ENCODE measurements at regions not wholly inside any gene's neighbourhood (a gene's known extent, or its start where the extent isn't known, plus 50 kb on each side); places are given as distances from the start of the nearest gene placed in this dataset.
"Not testable (repeated sequence)": the region's sequence is repeated elsewhere in the genome, so short reads cannot be mapped to it uniquely, and the experiment has no call there.

GRCh38 chr1:87956750-87957149 is 628.1 kb downstream of the LMO4 start:
- no peak for DNase-seq (ENCODE audit: low read depth)

DNA sequence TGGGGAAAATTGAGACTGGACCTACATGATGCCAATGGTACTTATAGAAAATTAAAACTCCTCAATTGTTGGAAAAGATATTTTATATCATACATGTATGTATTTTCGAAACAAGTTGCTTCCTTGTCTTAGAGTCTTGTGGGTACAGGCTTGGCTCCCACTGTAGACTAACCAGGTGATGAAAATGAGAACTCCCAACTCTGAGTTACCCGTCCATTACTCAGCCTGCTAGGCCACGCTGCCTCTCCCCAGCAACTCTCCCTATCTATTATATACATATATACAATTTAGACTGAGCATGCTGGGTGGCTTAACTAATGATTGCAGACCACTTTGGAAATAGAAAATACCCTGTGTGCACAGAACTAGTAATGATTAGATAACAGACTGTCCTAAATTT is 628.7 kb downstream of the LMO4 start:
- DNase-seq (ENCODE audit: low read depth) = no peak

DNA sequence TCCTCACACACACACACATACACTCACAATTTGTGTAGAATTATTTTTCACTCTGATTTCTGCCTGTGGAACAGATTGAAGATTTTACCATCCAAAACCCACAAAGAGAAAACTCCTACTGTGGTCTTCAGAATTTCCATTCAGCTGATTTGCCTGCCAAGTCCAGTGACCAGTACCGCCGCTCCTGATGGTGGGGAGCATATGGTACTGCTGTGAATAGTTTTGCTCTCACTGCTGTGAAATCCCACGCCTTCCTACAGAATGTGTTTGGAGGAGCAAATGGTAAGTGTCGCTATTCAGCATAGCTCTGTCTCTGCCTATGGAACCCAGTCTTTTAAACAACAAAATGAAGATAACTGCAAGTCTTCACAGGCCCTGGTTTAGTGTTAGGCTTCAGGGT is 629.5 kb downstream of the LMO4 start:
- no peak for DNase-seq (ENCODE audit: low read depth)

DNA sequence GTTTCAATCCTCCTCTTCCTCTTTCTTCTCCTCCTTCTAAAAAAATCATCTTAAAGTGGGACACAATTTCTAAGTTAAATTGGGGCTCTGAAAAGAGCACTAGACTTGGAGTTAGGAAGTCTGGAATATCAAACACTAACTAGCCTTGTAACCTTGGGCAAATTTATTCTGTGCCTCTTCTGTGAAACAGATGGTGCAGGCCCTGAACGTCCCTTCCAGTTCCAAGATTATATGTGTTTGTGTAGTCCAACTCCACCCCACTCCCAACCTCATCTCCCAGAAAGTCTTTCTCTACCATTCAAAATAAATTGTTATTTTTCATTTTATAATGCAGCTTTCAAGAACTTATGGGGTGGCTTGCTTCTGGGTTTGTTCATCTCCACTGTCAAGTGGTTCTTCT is 630.0 kb downstream of the LMO4 start:
- DNase-seq (ENCODE audit: low read depth) = no peak

GRCh38 chr1:87959236-87959635 is 630.6 kb downstream of the LMO4 start:
- no peak for DNase-seq (ENCODE audit: low read depth)

GRCh38 chr1:87961992-87962391 is 633.3 kb downstream of the LMO4 start:
- DNase-seq (ENCODE audit: low read depth) = no peak

DNA sequence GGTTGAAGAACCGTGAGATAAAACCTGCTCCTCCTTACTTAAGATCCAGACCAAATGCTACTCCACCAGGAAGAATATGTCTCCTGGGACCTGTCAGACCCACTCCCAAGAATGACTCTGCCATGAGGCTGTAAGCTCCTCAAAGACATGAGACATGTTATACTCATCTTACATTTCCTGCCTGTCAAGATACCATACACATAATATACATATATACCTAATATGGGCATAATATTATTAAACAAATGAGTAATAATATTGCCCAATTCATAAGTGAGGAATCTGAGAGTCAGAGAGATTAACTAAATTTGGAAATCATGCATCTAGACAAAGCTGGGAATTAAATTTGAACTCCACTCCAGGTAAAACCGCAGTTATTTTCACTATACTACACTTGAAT is 634.9 kb downstream of the LMO4 start:
- no peak for DNase-seq (ENCODE audit: low read depth)

GRCh38 chr1:87965193-87965592 is 636.5 kb downstream of the LMO4 start:
- no peak for DNase-seq (ENCODE audit: low read depth)

- no peak for DNase-seq (ENCODE audit: low read depth)
Measured at GRCh38 chr1:87968197-87968955, 639.7 kb downstream of the LMO4 start.

DNA sequence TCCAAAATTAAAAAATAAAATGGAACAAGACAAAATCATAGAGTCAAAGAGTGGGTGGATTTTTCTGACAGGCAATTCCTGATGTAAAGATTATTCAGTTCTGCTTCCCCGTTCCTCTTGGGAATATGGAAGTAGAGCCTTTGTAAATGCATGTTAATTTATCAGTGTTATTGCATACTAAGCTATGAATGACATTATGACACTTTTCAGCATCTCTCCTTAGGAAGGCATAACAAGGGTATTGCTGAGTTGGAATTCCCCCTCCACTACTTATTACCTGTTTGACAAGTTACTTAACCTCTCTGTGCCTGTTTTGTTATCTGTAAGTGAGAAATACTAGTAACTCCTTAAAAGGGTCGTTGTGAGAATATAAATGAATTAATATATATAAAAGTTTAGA is 640.4 kb downstream of the LMO4 start:
- no peak for DNase-seq (ENCODE audit: low read depth)

- DNase-seq (ENCODE audit: low read depth) = no peak
Measured at GRCh38 chr1:87972811-87973210, 644.1 kb downstream of the LMO4 start.

DNA sequence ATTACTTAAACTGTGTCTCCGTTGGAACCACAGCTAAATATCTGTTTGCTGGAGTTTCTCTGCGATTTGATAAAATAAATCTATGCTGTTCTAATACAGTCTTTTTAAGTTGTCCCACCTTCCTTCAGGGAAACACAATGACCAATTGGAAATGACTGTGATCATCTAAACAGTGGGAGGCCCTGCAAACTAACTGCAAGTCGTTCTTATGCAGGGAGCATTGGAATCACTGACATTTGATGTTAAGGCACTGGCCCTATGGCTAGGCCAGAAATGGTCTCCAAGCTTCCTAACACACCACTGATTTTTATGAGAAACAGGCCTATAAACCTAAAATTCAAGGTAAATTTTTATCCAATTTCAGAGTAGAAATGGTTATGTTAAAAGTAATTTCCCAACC is 645.2 kb downstream of the LMO4 start:
- DNase-seq (ENCODE audit: low read depth) = no peak

GRCh38 chr1:87976316-87976715 is 647.6 kb downstream of the LMO4 start:
- DNase-seq (ENCODE audit: low read depth) = no peak

GRCh38 chr1:87977145-87977544 is 648.5 kb downstream of the LMO4 start:
- no peak for DNase-seq (ENCODE audit: low read depth)

- DNase-seq (ENCODE audit: low read depth) = no peak
Measured at GRCh38 chr1:87979079-87979478, 650.4 kb downstream of the LMO4 start.

DNA sequence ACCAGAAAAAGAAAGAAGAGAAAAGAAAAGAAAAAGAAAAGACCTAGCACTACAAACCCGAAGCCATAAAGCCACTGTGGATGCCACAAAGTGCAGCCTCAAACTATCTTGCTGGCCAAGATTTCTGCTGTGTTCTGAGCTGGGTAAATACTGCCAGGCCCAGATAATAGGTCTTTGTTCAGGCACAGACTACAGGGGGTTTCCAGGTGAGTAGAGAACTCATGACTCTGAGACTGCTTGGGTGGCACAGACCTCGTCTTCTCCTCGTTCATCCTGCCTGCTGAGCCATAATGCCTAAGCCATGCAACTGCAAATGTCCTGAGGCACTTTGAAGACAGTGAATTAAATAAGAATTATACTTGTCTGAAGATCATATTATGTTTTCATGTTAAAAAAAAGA is 651.8 kb downstream of the LMO4 start:
- DNase-seq (ENCODE audit: low read depth) = no peak

DNA sequence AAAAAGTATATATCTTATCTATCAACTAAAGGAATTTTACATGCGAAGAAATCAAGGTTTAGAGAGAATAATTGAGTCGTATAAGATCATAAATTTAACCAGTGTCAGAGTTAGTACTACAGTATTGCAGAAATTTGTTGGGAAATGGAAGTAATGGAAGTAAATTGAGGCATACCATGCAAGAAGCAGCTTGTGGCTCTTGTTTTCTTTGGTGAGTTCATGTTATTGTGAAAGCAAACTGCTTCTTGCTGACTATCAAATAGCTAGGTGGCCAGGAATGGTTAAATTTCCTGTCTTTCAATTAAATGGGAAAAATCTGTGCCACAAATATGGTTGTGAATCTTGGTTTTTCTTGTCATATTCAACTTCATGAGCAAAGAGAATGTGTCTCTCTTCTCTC is 652.7 kb downstream of the LMO4 start:
- no peak for DNase-seq (ENCODE audit: low read depth)

DNA sequence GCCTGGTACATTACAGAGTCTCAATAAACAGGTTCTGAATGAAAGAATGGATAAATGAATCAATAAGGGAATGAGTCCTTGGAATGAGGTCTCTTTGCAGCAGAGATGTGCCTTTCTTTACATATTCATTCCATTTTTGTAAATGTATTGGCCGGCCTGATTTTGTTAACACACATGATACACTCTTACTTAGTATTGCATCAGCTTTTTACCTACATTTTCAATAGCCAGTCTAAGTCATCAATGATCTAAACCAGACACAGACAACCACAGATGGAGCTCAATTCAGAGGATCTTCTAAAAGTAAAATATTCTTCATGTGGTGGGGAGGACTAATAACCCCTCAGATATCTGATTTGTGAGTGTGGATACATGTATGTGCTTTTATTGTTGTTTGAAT is 653.1 kb downstream of the LMO4 start:
- DNase-seq (ENCODE audit: low read depth) = no peak

DNA sequence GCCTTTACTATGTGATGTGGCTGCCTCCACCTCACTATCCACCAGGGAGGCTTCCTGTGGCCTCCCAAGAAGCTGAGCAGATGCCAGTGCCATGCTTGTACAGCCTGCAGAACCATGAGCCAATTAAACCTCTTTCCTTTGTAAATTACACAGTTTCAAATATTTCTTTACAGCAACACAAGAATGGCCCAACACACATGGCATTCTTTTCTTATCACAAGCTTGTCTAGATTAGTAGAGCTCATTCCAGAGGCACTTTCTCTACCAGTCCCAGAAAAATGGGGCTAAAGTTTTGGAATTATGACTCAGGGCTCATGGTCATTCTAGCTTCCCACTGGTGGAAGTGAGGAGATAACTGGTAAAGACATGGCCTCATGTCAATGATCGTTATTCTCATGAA is 655.2 kb downstream of the LMO4 start:
- no peak for DNase-seq (ENCODE audit: low read depth)

DNA sequence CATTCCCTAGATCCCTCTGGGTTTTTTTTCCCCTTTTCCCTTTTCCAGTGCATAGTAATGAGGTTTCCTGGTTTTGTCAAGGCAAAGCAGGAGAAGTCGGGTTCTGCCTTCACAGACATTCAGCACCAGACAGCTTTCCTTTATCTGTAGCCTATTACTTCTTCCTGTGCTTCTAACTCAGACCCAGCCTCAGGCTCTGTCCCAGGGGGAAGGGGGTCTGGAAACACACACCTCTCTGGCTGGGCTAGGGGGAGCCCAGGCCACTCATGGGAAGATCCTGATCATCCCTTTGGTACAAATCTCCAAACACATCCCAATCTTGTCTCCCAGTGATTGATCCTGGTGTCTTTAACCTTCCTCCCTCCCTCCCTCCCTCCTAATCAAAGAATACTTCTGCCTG is 656.4 kb downstream of the LMO4 start:
- DNase-seq (ENCODE audit: low read depth) = no peak

DNA sequence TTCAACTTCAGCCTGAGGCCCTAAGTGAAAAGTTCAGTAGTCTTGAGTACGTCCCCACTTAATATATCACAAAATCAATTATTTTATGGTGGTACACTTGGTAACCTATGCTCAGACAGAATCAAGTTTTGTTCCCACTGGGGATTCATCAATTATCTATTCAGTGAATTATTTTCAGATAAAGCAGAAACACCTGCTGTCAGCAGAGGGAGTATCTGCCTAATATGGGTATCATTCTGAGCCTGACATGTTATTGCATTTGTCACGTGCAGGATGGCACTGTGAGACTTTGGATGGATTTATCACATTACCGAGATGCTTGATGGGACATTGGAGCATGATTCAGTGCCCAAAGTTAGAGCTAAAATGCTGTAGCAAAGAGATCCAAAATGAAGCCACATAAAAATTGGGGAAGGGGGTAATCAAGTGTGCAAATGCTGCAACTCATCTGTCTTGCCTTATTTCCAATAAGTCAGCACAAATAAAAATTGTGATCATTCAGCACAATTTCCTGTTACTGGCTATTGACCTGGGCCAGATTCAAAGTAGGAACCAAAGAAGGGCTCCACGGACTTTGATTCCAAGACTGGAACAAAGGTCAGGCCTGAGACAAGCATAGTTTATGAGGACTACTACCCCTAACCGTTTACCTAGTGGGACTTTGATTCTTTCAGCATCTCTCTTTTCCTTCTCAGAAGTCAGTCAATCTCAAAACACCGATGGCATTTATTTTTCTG is 657.6 kb downstream of the LMO4 start:
- DNase-seq (ENCODE audit: low read depth) = no peak

GRCh38 chr1:87989346-87989745 is 660.7 kb downstream of the LMO4 start:
- no peak for DNase-seq (ENCODE audit: low read depth)

- not testable (repeated sequence) for DNase-seq (ENCODE audit: low read depth)
Measured at GRCh38 chr1:87992536-87992935, 663.9 kb downstream of the LMO4 start.

- no peak for DNase-seq (ENCODE audit: low read depth)
Measured at GRCh38 chr1:87993051-87993450, 664.4 kb downstream of the LMO4 start.

Data from activated T-helper 1 cell treated with Interleukin-2 at 50 U/mL for 16 hours (primary cell).